SU-DHL-6 (cell line): ENCODE measurements at regions not wholly inside any gene's neighbourhood (a gene's known extent, or its start where the extent isn't known, plus 50 kb on each side); places are given as distances from the start of the nearest gene placed in this dataset.
"Not testable (repeated sequence)": the region's sequence is repeated elsewhere in the genome, so short reads cannot be mapped to it uniquely, and the experiment has no call there.

Experiments
- H2AFZ ChIP-seq: fragments of 200-600 bp; sonication (generic); 2 replicates; pipeline ENCODE4 v1.6.1; 2014; ENCODE audit warnings: low read depth, mild to moderate bottlenecking, moderate library complexity, mixed read lengths, antibody characterized with exemption, low read length; ENCODE audit not compliant: severe bottlenecking
- H3F3A ChIP-seq: fragments of 200-600 bp; shearing (Covaris generic); 2 replicates; pipeline ENCODE4 v1.6.0; 2016; ENCODE audit warnings: antibody characterized with exemption, mild to moderate bottlenecking; ENCODE audit not compliant: insufficient read depth
- H3K27ac ChIP-seq: fragments of 200-600 bp; sonication (generic); 2 replicates; pipeline ENCODE4 v1.5.1; 2016; ENCODE audit warnings: low read depth, mild to moderate bottlenecking, low read length, moderate library complexity, mixed read lengths
- H3K27me3 ChIP-seq: fragments of 200-600 bp; sonication (generic), shearing (Covaris generic); 2 replicates; pipeline ENCODE4 v1.6.0; 2014; ENCODE audit warnings: mild to moderate bottlenecking, low read length
- H3K36me3 ChIP-seq: fragments of 200-600 bp; sonication (generic); 2 replicates; pipeline ENCODE4 v1.6.1; 2014; ENCODE audit warnings: mild to moderate bottlenecking, low read length, mixed read lengths
- H3K4me2 ChIP-seq: fragments of 300-600, 200-600 bp; shearing (Covaris generic), sonication (generic); 2 replicates; pipeline ENCODE4 v1.6.0; 2014; ENCODE audit warnings: low read length, low read depth, mild to moderate bottlenecking; ENCODE audit not compliant: poor library complexity, severe bottlenecking
- H3K4me3 ChIP-seq: fragments of 200-600 bp; sonication (generic); 2 replicates; pipeline ENCODE4 v1.5.1; 2014; ENCODE audit warnings: antibody characterized with exemption, low read length, mild to moderate bottlenecking, mixed read lengths; ENCODE audit not compliant: insufficient read depth, poor library complexity, severe bottlenecking
- H3K79me2 ChIP-seq: fragments of 200-600 bp; sonication (generic); 2 replicates; pipeline ENCODE4 v1.6.1; 2014; ENCODE audit warnings: mild to moderate bottlenecking, low read length, moderate library complexity; ENCODE audit not compliant: insufficient read depth
- H3K9ac ChIP-seq: fragments of 200-600 bp; sonication (generic); 2 replicates; pipeline ENCODE4 v1.7.0; 2014; ENCODE audit warnings: mild to moderate bottlenecking, low read length
- H3K9me2 ChIP-seq: fragments of 200-600 bp; sonication (generic); replicated peaks from 2 replicates; pipeline ENCODE4 v1.6.1; 2014; ENCODE audit warnings: low read length; ENCODE audit not compliant: insufficient read depth
- H3K9me3 ChIP-seq: fragments of 200-600 bp; sonication (generic); 2 replicates; pipeline ENCODE4 v1.6.1; 2014; ENCODE audit warnings: low read length, mixed read lengths; ENCODE audit not compliant: insufficient read depth
- H4K20me1 ChIP-seq: fragments of 200-600 bp; sonication (generic); 2 replicates; pipeline ENCODE4 v1.6.1; 2014; ENCODE audit warnings: low read depth, mild to moderate bottlenecking, antibody characterized with exemption, low read length, moderate library complexity, mixed read lengths
- EZH2phosphoT487 ChIP-seq: fragments of 200-600 bp; sonication (generic), shearing (Covaris generic); conservative IDR thresholded peaks from 2 replicates; pipeline ENCODE4 v1.6.1; 2018; ENCODE audit warnings: mild to moderate bottlenecking, antibody characterized with exemption, low read length, moderate library complexity, mixed read lengths
- TF ChIP-seq, protein P1 (sequence below): fragments of 200-600 bp; sonication (generic); IDR thresholded peaks from one replicate; pipeline ENCODE4 v1.5.1; 2017; ENCODE audit warnings: antibody characterized with exemption, mild to moderate bottlenecking, low read length, moderate library complexity; ENCODE audit not compliant: insufficient read depth, poor library complexity, severe bottlenecking

DNA sequence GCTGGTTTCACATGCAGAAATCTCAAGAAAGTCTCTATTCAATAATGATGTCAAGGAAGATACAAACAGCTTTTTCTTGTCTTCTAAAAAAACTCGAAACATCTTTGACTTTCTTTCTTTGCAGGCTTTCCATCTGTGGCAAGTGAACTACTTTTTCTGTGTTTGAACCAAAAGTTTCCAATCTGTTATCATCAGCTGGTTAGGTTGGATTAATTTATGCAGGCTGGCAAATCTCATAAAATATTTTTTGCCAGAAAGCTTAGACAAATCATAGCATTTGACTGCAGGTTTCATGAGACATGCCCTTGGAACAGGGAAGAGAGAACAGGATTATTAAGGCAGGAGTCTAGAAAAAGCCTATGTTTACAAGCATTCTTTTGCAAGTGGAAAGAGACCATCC, 86.1 kb upstream of the ARHGAP42 start:
- Histone ChIP-seq H3K4me2 (no peak overlapping the region), H3K36me3 (no peaks in the 10 kb centered on the region), H4K20me1 (no peaks in the 10 kb centered on the region), H3K9me3 (no peaks in the 10 kb centered on the region), H3K4me3 (no peak overlapping the region), H2AFZ (no peak overlapping the region), H3K9me2 (no peaks in the 10 kb centered on the region), H3K79me2 (no peaks in the 10 kb centered on the region), H3K27me3 (no peaks in the 10 kb centered on the region), H3K27ac (no peak overlapping the region), H3K9ac (no peak overlapping the region), H3F3A (no peaks in the 10 kb centered on the region)
- TF ChIP-seq, protein P1, sequence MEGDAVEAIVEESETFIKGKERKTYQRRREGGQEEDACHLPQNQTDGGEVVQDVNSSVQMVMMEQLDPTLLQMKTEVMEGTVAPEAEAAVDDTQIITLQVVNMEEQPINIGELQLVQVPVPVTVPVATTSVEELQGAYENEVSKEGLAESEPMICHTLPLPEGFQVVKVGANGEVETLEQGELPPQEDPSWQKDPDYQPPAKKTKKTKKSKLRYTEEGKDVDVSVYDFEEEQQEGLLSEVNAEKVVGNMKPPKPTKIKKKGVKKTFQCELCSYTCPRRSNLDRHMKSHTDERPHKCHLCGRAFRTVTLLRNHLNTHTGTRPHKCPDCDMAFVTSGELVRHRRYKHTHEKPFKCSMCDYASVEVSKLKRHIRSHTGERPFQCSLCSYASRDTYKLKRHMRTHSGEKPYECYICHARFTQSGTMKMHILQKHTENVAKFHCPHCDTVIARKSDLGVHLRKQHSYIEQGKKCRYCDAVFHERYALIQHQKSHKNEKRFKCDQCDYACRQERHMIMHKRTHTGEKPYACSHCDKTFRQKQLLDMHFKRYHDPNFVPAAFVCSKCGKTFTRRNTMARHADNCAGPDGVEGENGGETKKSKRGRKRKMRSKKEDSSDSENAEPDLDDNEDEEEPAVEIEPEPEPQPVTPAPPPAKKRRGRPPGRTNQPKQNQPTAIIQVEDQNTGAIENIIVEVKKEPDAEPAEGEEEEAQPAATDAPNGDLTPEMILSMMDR, result no peak
- no peak for TF ChIP-seq EZH2phosphoT487

DNA sequence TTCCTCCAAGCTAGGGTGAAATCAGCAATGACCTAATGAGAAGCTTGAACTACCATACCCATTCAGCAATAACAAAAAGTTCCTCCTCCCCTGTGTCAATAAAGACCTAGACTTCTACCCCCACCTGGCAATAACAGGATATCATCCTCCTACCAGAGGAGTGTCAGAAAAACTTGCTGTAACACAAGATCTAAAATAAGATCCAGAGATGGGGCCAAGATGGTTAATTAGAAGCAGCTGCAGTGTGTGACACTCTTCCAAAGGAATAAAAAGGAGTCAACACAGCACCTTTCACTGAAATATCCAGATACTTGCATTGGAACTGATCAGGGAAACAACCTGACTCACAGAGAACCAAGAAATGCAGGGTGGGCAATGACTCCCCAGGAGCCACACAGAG, 84.4 kb upstream of the ARHGAP42 start:
- TF ChIP-seq, protein P1, result no peak
- no peak for TF ChIP-seq EZH2phosphoT487
- no peaks in the 10 kb centered on the region for H3K79me2 ChIP-seq
- H3K27ac ChIP-seq, result no peak overlapping the region
- no peak overlapping the region for H2AFZ ChIP-seq
- no peaks in the 10 kb centered on the region for H4K20me1 ChIP-seq
- no peaks in the 10 kb centered on the region for H3F3A ChIP-seq
- no peaks in the 10 kb centered on the region for H3K27me3 ChIP-seq
- H3K9me2 ChIP-seq, result no peaks in the 10 kb centered on the region
- H3K4me2 ChIP-seq, result no peak overlapping the region
- no peak overlapping the region for H3K9ac ChIP-seq
- no peaks in the 10 kb centered on the region for H3K36me3 ChIP-seq
- H3K9me3 ChIP-seq, result no peaks in the 10 kb centered on the region
- H3K4me3 ChIP-seq, result no peak overlapping the region

DNA sequence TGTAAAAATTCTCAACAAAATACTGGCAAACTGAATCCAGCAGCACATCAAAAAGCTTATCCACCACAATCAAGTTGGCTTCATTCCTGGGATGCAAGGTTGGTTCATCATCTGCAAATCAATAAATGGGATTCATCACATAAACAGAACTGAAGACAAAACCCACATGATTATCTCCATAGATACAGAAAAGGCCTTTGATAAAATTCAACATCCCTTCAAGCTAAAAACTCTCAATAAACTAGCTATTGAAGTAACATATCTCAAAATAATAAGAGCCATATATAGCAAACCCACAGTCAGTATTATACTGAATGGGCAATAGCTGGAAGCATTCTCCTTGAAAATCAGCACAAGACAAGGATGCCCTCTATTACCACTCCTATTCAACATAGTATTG, 79.3 kb upstream of the ARHGAP42 start:
- not testable (repeated sequence) for H3K27me3 ChIP-seq

DNA sequence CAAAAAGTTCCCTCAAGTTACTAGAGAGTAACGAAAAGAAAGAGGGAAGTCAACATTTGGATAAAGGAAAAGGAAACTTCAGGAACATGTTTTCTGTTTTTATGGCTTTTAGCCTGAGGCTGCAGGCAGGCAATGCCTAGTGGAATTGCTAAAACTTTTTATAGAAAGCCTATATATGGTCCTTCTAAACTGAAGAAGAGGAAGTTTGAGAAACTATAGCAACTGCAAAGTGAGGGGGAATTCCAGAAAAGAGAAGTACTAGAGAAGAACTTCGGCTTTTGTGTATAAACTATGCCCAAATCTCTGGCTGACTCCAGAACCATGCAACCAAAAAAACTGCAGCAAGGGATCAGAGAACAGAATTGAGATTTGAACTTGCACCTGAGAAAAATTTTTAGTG, 74.3 kb upstream of the ARHGAP42 start:
- H3F3A ChIP-seq, result no peaks in the 10 kb centered on the region
- no peak overlapping the region for H3K9ac ChIP-seq
- H3K4me2 ChIP-seq, result no peak overlapping the region
- no peak overlapping the region for H3K4me3 ChIP-seq
- TF ChIP-seq, protein P1, result no peak
- TF ChIP-seq EZH2phosphoT487, result no peak
- no peaks in the 10 kb centered on the region for H3K9me3 ChIP-seq
- H4K20me1 ChIP-seq, result no peaks in the 10 kb centered on the region
- no peak overlapping the region for H2AFZ ChIP-seq
- H3K27ac ChIP-seq, result no peak overlapping the region
- no peaks in the 10 kb centered on the region for H3K79me2 ChIP-seq
- H3K36me3 ChIP-seq, result no peaks in the 10 kb centered on the region
- H3K27me3 ChIP-seq, result no peaks in the 10 kb centered on the region
- no peaks in the 10 kb centered on the region for H3K9me2 ChIP-seq

More for the DNA sequence above, 79.3 kb upstream of the ARHGAP42 start:
- H3K4me3 ChIP-seq, H3K4me2 ChIP-seq, H3K27ac ChIP-seq, H3K9ac ChIP-seq, H3K36me3 ChIP-seq, H3K9me3 ChIP-seq, H3K79me2 ChIP-seq, H2AFZ ChIP-seq, H3K9me2 ChIP-seq, H3F3A ChIP-seq, H4K20me1 ChIP-seq: not testable (repeated sequence)
